ENCODE measurements at regions not wholly inside any gene's neighbourhood (a gene's known extent, or its start where the extent isn't known, plus 50 kb on each side); places are given as distances from the start of the nearest gene placed in this dataset.

GRCh38 chr13:80058626-80059025 lies 282.3 kb downstream of the SPRY2 start:
- dilution Hi-C loops (cut with MboI; ENCODE audit: extremely low pct_ligation_motif_present, low sequenced_read_pairs), result no loop called here

GRCh38 chr13:80055847-80056246 lies 285.1 kb downstream of the SPRY2 start:
- dilution Hi-C loops (cut with MboI; ENCODE audit: extremely low pct_ligation_motif_present, low sequenced_read_pairs), result no loop called here
- H3K79me2 ChIP-seq (ENCODE audit: control insufficient read depth, insufficient read depth, low read length), result no peaks in the 10 kb centered on the region
- H4K20me1 ChIP-seq (ENCODE audit: control insufficient read depth, extremely low read depth, insufficient read depth, low read length), result no peaks in the 10 kb centered on the region
- H3K36me3 ChIP-seq (ENCODE audit: control insufficient read depth in 2 of 2, extremely low read depth in 1 of 2, insufficient read depth in 2 of 2, low read length in 2 of 2), result no peaks in the 10 kb centered on the region
- no peak overlapping the region for H3K4me3 ChIP-seq (ENCODE audit: control insufficient read depth in 2 of 3, extremely low read depth in 1 of 3, insufficient read depth in 2 of 3, low read depth in 1 of 3, low read length in 3 of 3)
- no peak overlapping the region for H2AFZ ChIP-seq (ENCODE audit: control insufficient read depth, low read length)
- H3K9me1 ChIP-seq (ENCODE audit: control insufficient read depth, extremely low read depth, insufficient read depth, low read length), result no peaks in the 10 kb centered on the region
- H3K4me2 ChIP-seq (ENCODE audit: control insufficient read depth, extremely low read depth, insufficient read depth, low read depth, low read length), result no peak overlapping the region
- H3K9ac ChIP-seq (ENCODE audit: control insufficient read depth, extremely low read depth, insufficient read depth, low read length), result no peak overlapping the region
- H3K27ac ChIP-seq (ENCODE audit: control insufficient read depth, insufficient read depth, low read length), result no peak overlapping the region
- TF ChIP-seq EZH2 (IDR thresholded peaks at IDR 0.05; ENCODE audit: low read length) (no peak), CTCF (optimal IDR thresholded peaks at IDR 0.05 in 1 of 3, IDR thresholded peaks at IDR 0.05 in 1 of 3, conservative IDR thresholded peaks at IDR 0.05 in 1 of 3; ENCODE audit: extremely low read depth in 1 of 3, insufficient read depth in 2 of 3, low read length in 3 of 3) (no peak)
- no peaks in the 10 kb centered on the region for H3K27me3 ChIP-seq (ENCODE audit: control insufficient read depth, extremely low read depth, insufficient read depth, low read length)
- FAIRE-seq (no peak), DNase-seq (ENCODE audit: low read depth, low spot score) (no peak)
- no peaks in the 10 kb centered on the region for H3K9me3 ChIP-seq (ENCODE audit: control insufficient read depth, low read depth, low read length)
- H3K4me1 ChIP-seq (ENCODE audit: control insufficient read depth, extremely low read depth, insufficient read depth, low read length), result no peaks in the 10 kb centered on the region

More at GRCh38 chr13:80058626-80059025, 282.3 kb downstream of the SPRY2 start:
- H3K27me3 ChIP-seq (ENCODE audit: control insufficient read depth, extremely low read depth, insufficient read depth, low read length), result no peaks in the 10 kb centered on the region
- FAIRE-seq (no peak), DNase-seq (ENCODE audit: low read depth, low spot score) (no peak)
- TF ChIP-seq CTCF (optimal IDR thresholded peaks at IDR 0.05 in 1 of 3, IDR thresholded peaks at IDR 0.05 in 1 of 3, conservative IDR thresholded peaks at IDR 0.05 in 1 of 3; ENCODE audit: extremely low read depth in 1 of 3, insufficient read depth in 2 of 3, low read length in 3 of 3) (no peak), EZH2 (IDR thresholded peaks at IDR 0.05; ENCODE audit: low read length) (no peak)
- H3K4me1 ChIP-seq (ENCODE audit: control insufficient read depth, extremely low read depth, insufficient read depth, low read length), result no peaks in the 10 kb centered on the region
- H4K20me1 ChIP-seq (ENCODE audit: control insufficient read depth, extremely low read depth, insufficient read depth, low read length), result no peaks in the 10 kb centered on the region
- H3K4me3 ChIP-seq (ENCODE audit: control insufficient read depth in 2 of 3, extremely low read depth in 1 of 3, insufficient read depth in 2 of 3, low read depth in 1 of 3, low read length in 3 of 3), result no peak overlapping the region
- H2AFZ ChIP-seq (ENCODE audit: control insufficient read depth, low read length), result no peak overlapping the region
- H3K9me3 ChIP-seq (ENCODE audit: control insufficient read depth, low read depth, low read length), result no peaks in the 10 kb centered on the region
- H3K79me2 ChIP-seq (ENCODE audit: control insufficient read depth, insufficient read depth, low read length), result no peaks in the 10 kb centered on the region
- H3K36me3 ChIP-seq (ENCODE audit: control insufficient read depth in 2 of 2, extremely low read depth in 1 of 2, insufficient read depth in 2 of 2, low read length in 2 of 2), result no peaks in the 10 kb centered on the region
- no peak overlapping the region for H3K27ac ChIP-seq (ENCODE audit: control insufficient read depth, insufficient read depth, low read length)
- H3K4me2 ChIP-seq (ENCODE audit: control insufficient read depth, extremely low read depth, insufficient read depth, low read depth, low read length), result no peak overlapping the region
- H3K9me1 ChIP-seq (ENCODE audit: control insufficient read depth, extremely low read depth, insufficient read depth, low read length), result no peaks in the 10 kb centered on the region
- no peak overlapping the region for H3K9ac ChIP-seq (ENCODE audit: control insufficient read depth, extremely low read depth, insufficient read depth, low read length)

Measured in keratinocyte (primary cell).